ENCODE measurements at regions not wholly inside any gene's neighbourhood (a gene's known extent, or its start where the extent isn't known, plus 50 kb on each side); places are given as distances from the start of the nearest gene placed in this dataset.

DNA sequence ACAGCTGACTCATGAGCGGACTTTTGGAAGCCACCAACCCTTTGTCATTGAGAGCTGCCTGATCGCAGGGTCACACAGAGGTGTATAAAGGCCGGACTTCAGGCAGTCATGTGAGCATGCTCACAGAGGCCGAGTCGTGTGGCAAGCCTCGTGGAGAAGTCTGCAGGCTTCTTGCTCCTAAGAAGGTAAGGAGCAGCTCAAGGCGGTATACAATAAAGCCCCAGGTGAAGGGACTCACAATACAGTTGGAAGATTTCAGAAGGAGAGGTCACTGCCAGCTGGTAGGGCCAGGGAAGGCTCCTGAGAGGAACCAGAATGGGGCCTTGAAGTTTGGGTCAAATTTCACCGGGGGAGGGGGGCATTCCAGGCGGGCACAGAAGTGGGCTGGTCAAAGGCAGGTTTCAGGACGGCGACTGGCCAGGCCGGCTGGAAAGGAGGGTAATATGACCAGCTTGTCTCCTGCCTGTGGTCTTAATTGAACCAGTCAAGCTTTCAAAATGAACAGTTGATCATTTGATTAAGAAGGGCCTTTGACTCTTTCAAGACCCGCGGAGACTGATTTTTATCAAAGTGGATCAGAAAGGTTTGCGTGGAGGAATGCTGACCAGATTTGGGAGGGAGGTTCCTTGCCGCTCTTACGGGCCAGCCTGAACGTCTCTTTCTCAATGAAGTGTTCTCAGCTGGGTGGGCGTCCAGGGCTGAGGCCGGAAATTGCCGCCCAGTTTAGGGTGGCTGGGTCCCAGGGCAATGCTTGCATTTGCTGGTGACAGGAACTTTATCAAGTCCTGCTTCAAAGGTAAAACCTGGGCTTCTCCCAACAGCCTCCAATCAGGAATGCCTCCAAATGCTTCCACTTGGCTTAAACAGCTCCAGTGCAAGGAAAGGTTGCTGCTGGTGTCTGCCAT lies 178.6 kb downstream of the EMX2 start:
- no peak for DNase-seq

DNA sequence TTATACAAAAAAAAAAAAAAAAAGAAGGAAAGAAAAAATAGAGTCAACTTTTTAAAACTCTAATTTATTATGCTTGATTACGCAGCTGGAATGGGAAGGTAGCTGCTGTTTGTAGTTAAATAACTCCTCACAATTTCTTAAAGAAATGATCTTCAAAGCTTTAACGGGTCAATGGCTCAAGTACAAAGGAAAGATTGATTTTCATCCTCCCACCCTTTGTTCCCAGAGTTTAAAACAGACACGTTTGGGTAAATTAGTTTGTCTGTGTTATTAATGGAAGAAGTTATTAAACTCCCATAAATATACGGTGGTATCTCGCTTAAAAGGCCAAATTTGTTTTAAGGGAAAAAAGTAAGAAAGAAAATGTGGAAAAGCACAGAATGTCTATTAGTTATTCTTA lies 179.3 kb downstream of the EMX2 start:
- no peak for DNase-seq

GRCh38 chr10:117723343-117723742 lies 180.8 kb downstream of the EMX2 start:
- DNase-seq, result no peak

GRCh38 chr10:117725993-117726392 lies 183.4 kb downstream of the EMX2 start:
- DNase-seq, result no peak

DNA sequence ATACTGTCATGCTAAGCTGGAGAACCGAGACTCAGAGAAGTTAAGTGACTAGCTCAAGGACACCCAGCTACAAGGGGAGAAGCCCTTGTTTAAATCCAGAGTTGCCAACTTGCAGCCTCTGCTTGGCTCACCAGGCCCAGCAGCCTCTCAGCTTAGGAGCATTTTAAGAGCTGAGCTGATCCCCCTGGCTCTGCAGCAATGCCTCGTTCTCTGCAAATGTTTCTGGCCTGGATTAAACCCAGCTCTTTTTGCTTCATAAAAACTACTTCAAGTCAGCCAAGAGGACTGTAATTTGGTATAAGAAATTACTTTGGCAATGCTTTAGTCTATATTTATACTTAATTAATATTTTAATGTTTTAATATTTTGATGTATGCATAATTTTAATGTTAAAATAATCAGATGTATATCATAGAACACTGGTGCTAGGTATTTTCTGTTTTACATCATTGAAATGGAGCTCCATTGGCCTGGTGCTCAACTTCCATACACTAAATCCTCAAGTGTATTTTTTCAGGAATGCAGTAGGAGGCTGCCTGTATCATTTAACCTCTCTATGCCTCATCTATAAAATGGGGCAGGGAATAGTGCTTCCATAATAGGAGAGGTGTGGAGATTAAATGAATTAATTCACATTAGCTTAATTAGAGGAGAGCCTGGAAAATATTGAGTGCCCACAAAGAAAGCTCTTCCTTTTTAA lies 184.2 kb downstream of the EMX2 start:
- no peak for DNase-seq

DNA sequence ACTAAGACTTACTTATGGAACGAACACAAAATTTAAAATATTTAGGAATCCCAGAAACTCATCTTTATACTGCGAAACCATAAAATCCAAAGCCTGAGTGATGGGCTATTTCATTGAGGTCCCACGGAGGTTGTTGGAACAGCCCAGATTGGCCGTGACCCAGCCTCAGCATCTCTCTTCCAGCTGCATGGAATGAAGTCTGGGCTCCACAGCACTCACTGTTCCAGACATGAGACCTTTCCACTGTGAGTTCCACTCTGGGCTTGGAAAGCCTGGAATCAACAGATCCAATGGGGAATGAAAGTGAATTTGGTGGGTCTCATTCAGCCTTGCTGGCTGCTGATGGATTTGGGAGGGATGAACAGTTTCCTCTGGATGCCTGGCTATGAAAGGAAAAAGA lies 184.9 kb downstream of the EMX2 start:
- no peak for DNase-seq

GRCh38 chr10:117728087-117728486 lies 185.5 kb downstream of the EMX2 start:
- DNase-seq, result no peak

- DNase-seq, result no peak
These were observed 186.6 kb downstream of the EMX2 start for GRCh38 chr10:117729156-117729555.

GRCh38 chr10:117731121-117731791 lies 188.7 kb downstream of the EMX2 start:
- DNase-seq, result no peak

- DNase-seq, result no peak
These were observed 192.3 kb downstream of the EMX2 start for GRCh38 chr10:117734731-117735405.

- no peak for DNase-seq
These were observed 194.1 kb downstream of the EMX2 start for GRCh38 chr10:117736655-117737054.

DNA sequence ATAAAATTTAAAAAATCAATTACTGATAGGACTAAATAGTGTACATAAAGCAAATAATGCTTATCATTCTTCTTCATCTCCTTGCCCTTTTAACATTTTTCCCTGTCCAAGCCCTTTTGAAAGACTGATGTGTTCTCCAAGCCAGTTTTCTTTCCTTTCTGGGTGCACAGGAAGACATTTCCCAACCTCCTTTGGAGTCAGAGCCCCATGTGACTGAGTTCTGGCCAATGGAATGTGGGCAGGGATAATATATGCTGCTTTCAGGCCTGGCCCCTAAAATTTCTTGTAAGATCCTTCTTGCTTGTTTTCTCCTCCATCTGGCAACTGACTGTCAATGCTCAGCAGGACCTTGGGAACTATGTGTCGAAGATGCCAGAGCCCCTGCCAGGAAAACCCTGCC lies 197.5 kb downstream of the EMX2 start:
- DNase-seq, result no peak

- DNase-seq, result no peak
These were observed 198.2 kb downstream of the EMX2 start for GRCh38 chr10:117740691-117741222.

GRCh38 chr10:117741524-117741923 lies 199.0 kb downstream of the EMX2 start:
- DNase-seq, result no peak

DNA sequence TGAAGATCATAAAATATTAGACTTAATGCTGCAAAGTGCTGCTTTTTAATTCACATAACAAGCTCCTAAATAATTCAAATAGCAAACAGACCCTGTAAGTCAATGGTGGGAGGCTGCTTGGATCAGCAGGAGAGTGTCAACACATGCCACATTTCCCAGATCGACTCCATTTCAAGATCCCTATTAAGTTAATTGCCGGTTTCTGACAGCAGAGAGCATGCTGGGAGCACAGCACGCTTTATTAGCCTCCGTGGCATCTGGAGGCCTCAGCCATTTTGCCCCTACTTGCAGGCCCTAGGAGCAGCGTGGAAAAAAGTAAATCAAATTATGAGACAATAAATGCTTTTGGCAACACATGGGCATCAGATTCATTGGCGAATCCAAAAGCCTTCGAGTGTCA lies 201.0 kb downstream of the EMX2 start:
- DNase-seq, result no peak

DNA sequence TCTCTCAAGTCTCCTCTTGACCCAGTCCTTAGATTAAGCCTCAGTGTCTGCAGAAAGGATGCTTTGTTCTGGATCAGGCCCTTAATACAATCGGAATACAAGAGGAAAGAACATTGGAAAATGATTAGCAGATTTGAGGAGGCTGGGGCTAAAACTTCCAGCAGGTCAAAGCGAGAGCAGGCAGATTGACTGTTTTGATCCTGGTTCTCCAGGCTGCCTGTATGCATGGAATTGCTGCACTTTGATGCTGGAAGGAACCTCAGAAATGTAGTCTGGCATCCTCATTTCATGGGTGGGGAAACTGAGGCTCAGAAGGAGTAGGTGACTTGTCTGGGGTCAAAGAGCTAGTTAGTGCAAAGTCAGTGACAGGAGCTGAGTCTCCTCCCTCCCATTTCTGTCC lies 202.8 kb downstream of the EMX2 start:
- no peak for DNase-seq

- DNase-seq, result no peak
These were observed 204.2 kb downstream of the EMX2 start for GRCh38 chr10:117746541-117747448.

DNA sequence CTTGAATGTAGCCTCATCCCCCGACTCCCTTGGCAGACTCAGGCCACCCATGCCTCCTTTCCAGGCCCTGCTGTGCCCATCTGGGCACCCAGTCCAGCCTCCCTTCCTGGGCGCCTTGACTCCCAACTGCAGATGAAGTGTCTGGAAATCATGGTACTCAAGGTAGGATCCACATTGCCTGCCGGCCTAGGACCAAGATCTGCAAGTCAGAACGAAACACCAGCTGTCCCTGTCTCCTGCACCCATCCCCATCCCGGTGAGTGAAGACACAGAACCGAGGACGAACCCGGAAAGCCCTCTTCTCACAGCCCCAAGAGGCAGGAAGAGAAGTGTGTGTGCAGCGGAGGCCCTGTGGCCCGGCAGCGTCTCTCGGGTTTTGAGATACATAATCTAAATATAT lies 205.1 kb downstream of the EMX2 start:
- no peak for DNase-seq

DNA sequence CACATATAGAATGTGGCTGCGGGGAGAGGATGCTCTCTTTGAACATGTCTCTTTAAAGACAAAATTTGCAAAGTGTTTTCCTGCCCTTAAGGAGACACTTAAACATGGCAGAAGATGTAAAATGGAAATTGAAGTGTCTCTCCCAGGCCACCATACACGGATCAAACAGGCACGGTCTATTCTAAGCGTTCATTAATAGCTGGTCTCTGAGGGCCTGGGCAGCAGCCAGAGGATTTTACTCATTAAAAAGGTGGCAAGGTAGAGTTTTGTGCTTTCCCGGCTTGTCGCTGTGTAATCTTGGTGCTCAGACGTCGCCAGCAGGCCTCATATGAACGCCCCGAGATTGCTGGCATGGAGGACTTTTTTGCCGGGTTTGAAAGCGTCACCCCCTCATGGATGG lies 205.5 kb downstream of the EMX2 start:
- no peak for DNase-seq

DNA sequence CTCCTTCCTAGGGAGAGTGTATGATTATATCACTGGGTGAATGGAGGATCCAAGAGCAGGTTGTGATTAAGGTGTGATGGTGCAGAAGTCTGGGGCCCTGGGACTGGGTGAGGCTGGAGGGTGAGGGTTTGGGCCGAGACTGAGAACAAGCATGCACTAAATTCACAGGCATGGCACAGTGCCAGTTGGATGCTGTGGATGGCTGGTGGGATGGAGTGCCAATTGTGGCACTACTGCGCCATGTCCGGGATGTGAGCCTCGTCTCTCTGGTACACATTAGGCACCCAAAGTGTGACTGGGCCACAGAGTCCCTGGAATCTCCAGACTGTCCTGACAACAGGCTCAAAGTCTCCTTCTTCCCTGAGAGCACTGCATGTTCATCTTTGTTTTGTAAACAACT lies 208.1 kb downstream of the EMX2 start:
- DNase-seq, result no peak

DNA sequence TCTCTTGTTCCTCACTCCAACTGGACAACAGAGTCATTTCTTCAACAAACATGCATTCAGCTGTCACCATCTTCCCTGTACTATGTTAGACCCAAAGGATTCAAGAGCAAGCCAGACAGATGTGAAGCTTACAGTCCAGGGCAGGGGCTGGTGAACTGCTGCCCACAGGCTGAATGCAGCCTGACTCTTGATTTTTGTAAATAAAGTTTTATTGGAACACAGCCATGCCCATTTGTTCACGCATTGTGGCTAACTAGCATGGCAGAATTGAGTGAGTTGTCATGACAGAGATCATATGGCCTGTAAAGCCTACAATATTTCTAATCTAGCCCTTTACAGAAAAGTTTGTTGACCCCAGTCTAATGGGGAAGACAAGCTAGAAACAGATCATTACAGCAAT lies 208.7 kb downstream of the EMX2 start:
- DNase-seq, result no peak

DNA sequence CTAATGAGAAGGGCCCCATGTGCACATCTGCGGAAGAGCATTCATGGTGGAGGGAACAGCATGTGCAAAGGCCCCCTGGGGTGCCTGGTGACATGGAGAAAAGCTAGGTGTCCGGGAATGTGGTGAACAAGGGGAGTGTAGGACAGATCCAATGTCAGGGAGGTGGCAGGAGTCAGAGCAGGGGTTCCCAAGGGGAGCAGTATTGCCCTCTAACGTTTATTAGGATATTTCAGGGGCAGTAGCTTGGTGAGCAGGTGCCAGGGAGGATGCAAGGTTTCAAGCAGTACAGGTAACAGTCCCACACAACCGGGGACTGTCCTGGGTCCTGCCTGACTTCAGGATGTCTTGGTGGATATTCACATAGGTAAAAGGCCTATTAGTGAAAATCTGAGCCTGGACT lies 209.6 kb downstream of the EMX2 start:
- no peak for DNase-seq
